ENCODE measurements at regions not wholly inside any gene's neighbourhood (a gene's known extent, or its start where the extent isn't known, plus 50 kb on each side); places are given as distances from the start of the nearest gene placed in this dataset.

DNA sequence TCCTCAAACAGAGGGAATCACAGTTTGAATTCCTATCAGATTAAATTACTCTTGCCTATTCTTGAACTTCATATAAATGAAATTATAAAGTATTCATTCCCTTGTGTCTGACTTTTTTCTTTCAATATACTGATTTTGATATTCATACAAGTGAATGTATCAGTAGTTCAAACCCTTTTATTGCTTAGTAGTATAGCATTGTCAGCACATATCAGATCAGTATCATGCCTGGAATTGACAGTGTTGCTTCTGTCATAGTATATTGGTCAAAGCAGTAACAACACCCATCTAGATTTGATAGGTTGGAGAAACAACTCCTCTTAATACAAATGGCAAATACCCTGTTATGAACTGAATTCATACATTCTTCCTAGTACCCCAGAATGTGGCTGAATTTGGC is 89.1 kb upstream of the SLC35F1 start:
- TF ChIP-seq CTCF (IDR thresholded peaks at IDR 0.05 in 8 of 11, conservative IDR thresholded peaks at IDR 0.05 in 3 of 11) = no peak
- TF ChIP-seq POLR2A (IDR thresholded peaks at IDR 0.05) = no peak

All from spleen (tissue), 7 donors.